Omental fat pad (tissue), 3 donors: ENCODE measurements at regions not wholly inside any gene's neighbourhood (a gene's known extent, or its start where the extent isn't known, plus 50 kb on each side); places are given as distances from the start of the nearest gene placed in this dataset.

Experiments
- ATAC-seq: fragments of 150-250 bp; one replicate; pipeline ENCODE4 v1.9.1; 2016; ENCODE audit warnings: mild to moderate bottlenecking, moderate library complexity; ENCODE audit not compliant: low FRiP score
- DNase-seq: peaks from one replicate; pipeline ENCODE4 v3.0.0-alpha.2; 2019; ENCODE audit warnings: low spot score
- TF ChIP-seq, protein P1 (sequence below), 3 donors: fragments of 450-650 bp; IDR thresholded peaks; one replicate each; pipeline ENCODE4 v1.5.1; 2016 to 2017; ENCODE audit warnings: antibody characterized with exemption in 3 of 3, mild to moderate bottlenecking in 3 of 3, moderate library complexity in 2 of 3

DNA sequence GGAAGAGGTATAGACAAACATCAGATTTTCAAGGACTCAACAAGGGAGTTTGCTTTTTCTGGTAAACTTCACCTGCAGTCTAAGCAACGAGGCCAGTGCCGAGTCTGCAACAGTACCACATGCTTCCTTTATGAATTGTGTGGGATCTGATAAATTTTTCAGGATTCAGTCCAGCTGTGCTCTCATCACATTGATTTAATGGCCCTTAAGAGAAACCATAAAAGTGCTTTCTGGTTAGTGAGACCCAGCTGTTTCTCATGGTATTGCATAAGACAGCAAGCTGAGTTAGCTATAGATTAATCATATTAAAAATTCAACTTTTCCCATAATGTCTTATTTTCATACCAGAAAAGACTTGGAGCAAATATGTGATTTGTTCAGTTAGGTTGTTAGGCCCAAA is 291.4 kb downstream of the CENPW start:
- DNase-seq = no peak
- no peak for ATAC-seq
- TF ChIP-seq, protein P1, sequence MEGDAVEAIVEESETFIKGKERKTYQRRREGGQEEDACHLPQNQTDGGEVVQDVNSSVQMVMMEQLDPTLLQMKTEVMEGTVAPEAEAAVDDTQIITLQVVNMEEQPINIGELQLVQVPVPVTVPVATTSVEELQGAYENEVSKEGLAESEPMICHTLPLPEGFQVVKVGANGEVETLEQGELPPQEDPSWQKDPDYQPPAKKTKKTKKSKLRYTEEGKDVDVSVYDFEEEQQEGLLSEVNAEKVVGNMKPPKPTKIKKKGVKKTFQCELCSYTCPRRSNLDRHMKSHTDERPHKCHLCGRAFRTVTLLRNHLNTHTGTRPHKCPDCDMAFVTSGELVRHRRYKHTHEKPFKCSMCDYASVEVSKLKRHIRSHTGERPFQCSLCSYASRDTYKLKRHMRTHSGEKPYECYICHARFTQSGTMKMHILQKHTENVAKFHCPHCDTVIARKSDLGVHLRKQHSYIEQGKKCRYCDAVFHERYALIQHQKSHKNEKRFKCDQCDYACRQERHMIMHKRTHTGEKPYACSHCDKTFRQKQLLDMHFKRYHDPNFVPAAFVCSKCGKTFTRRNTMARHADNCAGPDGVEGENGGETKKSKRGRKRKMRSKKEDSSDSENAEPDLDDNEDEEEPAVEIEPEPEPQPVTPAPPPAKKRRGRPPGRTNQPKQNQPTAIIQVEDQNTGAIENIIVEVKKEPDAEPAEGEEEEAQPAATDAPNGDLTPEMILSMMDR (IDR thresholded peaks at IDR 0.05) = no peak

DNA sequence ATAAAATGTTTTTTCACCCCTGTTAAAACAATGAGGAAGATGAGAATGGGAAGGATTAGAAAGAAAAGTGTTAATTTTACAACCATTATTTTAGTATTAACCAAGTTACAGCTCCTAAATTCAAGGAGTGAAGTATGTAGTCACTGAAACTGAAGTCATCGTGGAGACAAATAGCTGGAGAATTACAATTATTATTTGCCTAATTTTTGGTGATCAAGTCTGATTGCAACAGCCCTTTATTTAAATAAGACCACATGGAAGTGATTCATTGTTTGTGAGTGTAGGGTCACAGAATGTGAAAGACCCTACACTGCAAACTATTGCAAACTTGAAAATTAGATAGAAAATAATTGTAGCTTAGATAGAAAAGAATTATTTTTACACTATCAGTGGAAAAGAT is 292.4 kb downstream of the CENPW start:
- DNase-seq (no peak), ATAC-seq (no peak)
- TF ChIP-seq, protein P1 (IDR thresholded peaks at IDR 0.05) = no peak

DNA sequence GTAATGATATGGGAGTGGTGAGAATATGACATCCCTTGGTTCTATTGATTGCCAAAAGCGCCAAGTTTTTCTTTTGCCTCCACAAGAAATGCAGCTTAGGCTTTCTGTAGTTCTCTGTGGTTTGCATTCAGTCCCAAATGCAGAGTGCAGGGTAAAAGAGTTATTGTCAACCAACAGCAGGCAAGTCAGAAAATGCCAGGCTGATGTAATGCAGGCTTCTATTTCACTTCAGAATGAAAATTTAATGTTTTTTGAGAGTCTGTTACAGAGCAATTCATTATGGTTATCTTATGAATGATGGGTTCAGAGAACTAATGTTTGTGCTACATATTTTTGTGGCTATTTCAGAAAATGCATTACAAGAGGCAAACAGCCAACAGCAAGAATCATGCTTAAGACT is 293.5 kb downstream of the CENPW start:
- no peak for DNase-seq
- TF ChIP-seq, protein P1 (IDR thresholded peaks at IDR 0.05) = no peak
- ATAC-seq = no peak

DNA sequence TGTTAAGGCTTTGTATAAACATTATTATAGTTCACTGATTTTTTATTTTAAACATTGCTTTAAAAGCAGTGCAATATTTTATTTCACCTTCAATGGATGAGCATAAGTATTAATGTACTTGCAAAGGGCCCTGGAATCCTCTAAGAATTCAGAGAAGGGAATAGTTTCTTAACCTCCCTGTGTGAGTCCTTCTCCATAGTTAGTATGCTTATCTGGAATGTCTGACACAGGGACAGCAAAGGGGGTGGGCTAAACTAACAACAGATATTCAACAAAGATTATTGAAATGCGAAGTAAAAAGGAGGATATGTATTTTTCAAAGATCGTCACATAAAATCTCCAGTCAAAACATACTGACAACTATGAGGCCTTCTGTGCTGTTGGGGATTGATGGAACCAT is 300.4 kb downstream of the CENPW start:
- ATAC-seq (no peak), DNase-seq (no peak)
- TF ChIP-seq, protein P1 (IDR thresholded peaks at IDR 0.05) = no peak

DNA sequence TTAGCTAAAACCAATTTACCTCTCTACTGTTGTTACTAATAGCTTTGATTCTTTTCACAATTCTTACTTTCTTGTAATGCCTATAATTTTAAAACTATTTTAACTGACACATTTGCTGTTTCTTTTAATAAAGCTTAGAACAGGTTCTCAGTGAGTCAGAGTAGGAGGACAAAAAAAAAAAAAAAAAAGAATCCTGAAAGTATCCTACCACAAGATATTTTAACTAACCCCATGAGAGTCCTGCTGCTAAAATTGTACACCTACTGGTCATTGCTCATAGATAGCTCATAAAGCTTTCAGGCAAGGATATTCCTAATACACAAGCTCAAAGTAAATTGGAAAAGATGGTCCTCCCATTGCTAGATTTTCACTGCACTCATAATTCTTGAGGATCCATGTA is 301.0 kb downstream of the CENPW start:
- DNase-seq (no peak), ATAC-seq (no peak)
- TF ChIP-seq, protein P1 (IDR thresholded peaks at IDR 0.05) = no peak

DNA sequence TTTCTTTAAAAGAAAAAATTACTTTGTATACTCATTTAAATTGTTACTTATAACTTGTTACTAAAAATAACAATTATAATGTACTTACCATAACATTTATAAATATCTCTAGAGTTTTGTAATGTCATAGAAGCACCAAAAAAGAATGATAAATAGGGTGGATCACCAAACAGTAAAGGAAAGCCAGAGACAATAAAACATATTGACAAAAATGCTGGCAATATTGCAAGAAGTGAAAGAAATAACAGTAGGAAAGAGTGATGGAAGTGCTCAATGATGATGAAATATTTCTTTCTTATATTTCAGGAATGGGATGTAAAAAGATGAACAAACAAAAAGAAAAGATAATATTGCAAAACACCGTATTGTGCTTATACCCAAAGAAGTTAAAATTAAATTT is 301.7 kb downstream of the CENPW start:
- DNase-seq (no peak), ATAC-seq (no peak)
- TF ChIP-seq, protein P1 (IDR thresholded peaks at IDR 0.05) = no peak

DNA sequence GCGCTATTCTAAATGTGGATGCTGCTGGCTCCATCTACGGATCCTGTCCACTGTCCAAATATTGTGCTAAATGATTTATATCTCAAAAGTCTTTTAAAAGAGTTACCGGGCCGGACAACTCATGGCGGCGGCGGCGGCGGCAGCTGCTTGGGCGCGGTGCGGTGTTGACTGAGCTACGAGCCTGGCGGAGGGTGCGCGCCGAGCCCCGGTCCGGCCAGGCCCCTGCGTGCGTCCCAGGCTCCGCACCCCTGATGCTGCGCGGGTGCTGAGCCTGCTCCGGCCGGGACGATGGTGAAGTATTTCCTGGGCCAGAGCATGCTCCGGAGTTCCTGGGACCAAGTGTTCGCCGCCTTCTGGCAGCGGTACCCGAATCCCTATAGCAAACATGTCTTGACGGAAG is 303.4 kb downstream of the CENPW start:
- TF ChIP-seq, protein P1 (IDR thresholded peaks at IDR 0.05) = no peak
- DNase-seq (no peak), ATAC-seq (no peak)
